ENCODE measurements at regions not wholly inside any gene's neighbourhood (a gene's known extent, or its start where the extent isn't known, plus 50 kb on each side); places are given as distances from the start of the nearest gene placed in this dataset.

DNA sequence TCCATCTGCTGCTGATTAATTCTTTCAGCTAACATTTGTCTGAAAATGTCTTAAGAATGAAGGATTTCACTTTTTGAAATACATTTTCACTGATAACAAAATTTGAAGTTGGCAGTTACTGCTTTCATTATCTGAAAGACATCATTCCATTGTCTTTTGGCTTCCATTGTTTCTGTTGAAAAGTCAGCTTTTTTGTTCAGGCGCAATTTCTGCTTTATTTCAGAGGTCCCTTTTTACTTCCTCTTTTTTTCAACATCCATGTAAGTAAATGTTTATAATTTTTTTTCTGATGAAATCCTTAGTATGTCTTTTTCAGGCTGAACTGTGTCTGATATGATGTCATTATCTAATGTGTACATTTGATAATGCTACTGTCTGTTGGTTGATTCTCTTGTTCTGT lies 184.2 kb downstream of the RND3 start:
- H3K4ac ChIP-seq (ENCODE audit: low read depth, low read length) = no peak overlapping the region

More for the DNA sequence above, 184.2 kb downstream of the RND3 start:
- Histone ChIP-seq H2BK5ac (ENCODE audit: insufficient read length, low read length) (no peak overlapping the region), H3K27me3 (ENCODE audit: insufficient read depth, low read length) (no peaks in the 10 kb centered on the region), H2BK12ac (ENCODE audit: insufficient read length, low read depth, low read length) (no peak overlapping the region), H3K56ac (ENCODE audit: insufficient read length, low read depth, low read length) (no peak overlapping the region), H3K9me3 (ENCODE audit: control insufficient read depth, low read depth, low read length) (no peaks in the 10 kb centered on the region), H2BK20ac (ENCODE audit: low read depth, low read length, poor library complexity, severe bottlenecking) (no peak overlapping the region), H4K91ac (ENCODE audit: insufficient read length, low read depth, low read length) (no peak overlapping the region), H4K5ac (ENCODE audit: insufficient read length, low read depth, low read length) (no peak overlapping the region), H3K18ac (ENCODE audit: insufficient read length, low read depth, low read length) (no peak overlapping the region), H3K79me2 (ENCODE audit: insufficient read depth, low read length) (no peaks in the 10 kb centered on the region), H3K23ac (ENCODE audit: insufficient read length, low read depth, low read length) (no peak overlapping the region), H3T11ph (ENCODE audit: low read length) (no peak overlapping the region), H2AFZ (ENCODE audit: low read length) (no peak overlapping the region), H3K79me1 (ENCODE audit: insufficient read depth, low read depth, low read length, poor library complexity, severe bottlenecking) (no peaks in the 10 kb centered on the region), H3K23me2 (ENCODE audit: insufficient read length, low read depth, low read length, poor library complexity, severe bottlenecking) (no peaks in the 10 kb centered on the region), H2BK15ac (ENCODE audit: low read depth, low read length) (no peak overlapping the region), H3K14ac (ENCODE audit: insufficient read depth, low read length) (no peak overlapping the region), H3K4me1 (ENCODE audit: insufficient read depth, low read length) (no peaks in the 10 kb centered on the region), H2AK5ac (ENCODE audit: insufficient read length, low read length) (no peak overlapping the region), H3K27ac (ENCODE audit: insufficient read length, low read depth, low read length) (no peak overlapping the region), H3K4me2 (ENCODE audit: insufficient read depth, insufficient read length, low read length) (no peak overlapping the region), H3K9ac (ENCODE audit: extremely low read depth, insufficient read length, low read length) (no peak overlapping the region), H4K8ac (replicated peaks; ENCODE audit: insufficient read length, low read depth, low read length) (no peak overlapping the region), H4K20me1 (ENCODE audit: control insufficient read depth, insufficient read depth, insufficient read length) (no peaks in the 10 kb centered on the region), H2BK120ac (ENCODE audit: low read depth, low read length, poor library complexity, severe bottlenecking) (no peak overlapping the region)
- TF ChIP-seq CTCF (conservative IDR thresholded peaks at IDR 0.05) = no peak
- Mint-ChIP-seq H3K36me3 (ENCODE audit: insufficient read depth in 1 of 3, low read depth in 3 of 3) (peaks cover 8 to 36% (median 22%) of the 10 kb centered on the region in 3 experiments), H3K4me3 (no peak overlapping the region), H3K4me1 (no peaks in the 10 kb centered on the region), H3K27ac (no peak overlapping the region), H3K27me3 (ENCODE audit: low read depth) (no peaks in the 10 kb centered on the region), H3K9me3 (peaks cover 35 to 38% of the 10 kb centered on the region in 2 experiments)
- no CpG with 5 or more reads among the region's 1 CpG for WGBS (ENCODE audit: extremely low coverage, insufficient read length, low lambda C conversion rate)
- DNase-seq = no peak
